OCI-LY7 (cell line): ENCODE measurements at regions not wholly inside any gene's neighbourhood (a gene's known extent, or its start where the extent isn't known, plus 50 kb on each side); places are given as distances from the start of the nearest gene placed in this dataset.

Experiments used
- CTCF ChIP-seq: fragments of 200-600 bp; sonication (generic); conservative IDR thresholded peaks from 2 replicates; pipeline ENCODE4 v1.5.1; 2014; ENCODE audit warnings: mild to moderate bottlenecking, antibody characterized with exemption, low read length, moderate library complexity, mixed read lengths
- EZH2phosphoT487 ChIP-seq: fragments of 200-600 bp; sonication (generic); IDR thresholded peaks from 2 replicates; pipeline ENCODE4 v1.6.1; 2018; ENCODE audit warnings: low read depth, borderline replicate concordance, mild to moderate bottlenecking, mixed run types, antibody characterized with exemption, low read length, moderate library complexity, mixed read lengths

DNA sequence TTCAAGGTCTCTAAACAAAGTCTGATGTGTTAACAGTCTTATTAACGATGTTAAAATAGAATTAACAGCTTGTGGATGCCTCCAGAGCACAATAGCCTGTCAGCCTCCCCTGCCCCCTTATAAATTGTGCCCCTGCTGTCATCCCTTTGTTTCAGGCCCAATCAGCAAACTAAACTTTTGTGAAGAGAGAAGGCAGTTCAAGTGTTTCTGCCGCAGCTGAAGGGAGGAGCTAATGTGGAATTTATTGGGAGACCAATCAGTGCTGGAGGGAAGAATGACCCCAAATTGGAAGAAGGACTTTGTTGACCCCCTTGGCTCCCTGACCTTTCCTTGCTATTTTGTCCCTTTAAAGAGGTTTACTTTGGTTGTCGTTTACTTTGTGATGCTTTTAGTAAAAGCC is 160.5 kb downstream of the TM9SF2 start:
- TF ChIP-seq CTCF (no peak), EZH2phosphoT487 (no peak)
